ENCODE measurements at regions not wholly inside any gene's neighbourhood (a gene's known extent, or its start where the extent isn't known, plus 50 kb on each side); places are given as distances from the start of the nearest gene placed in this dataset.

GRCh38 chr22:19599004-19599403 is 74.8 kb upstream of the CLDN5 start:
- Histone ChIP-seq H4K91ac (ENCODE audit: insufficient read length, low read depth, low read length) (no peak overlapping the region), H2BK15ac (ENCODE audit: low read depth, low read length) (no peak overlapping the region), H2BK20ac (ENCODE audit: low read depth, low read length, poor library complexity, severe bottlenecking) (no peak overlapping the region), H3K23ac (ENCODE audit: insufficient read length, low read depth, low read length) (no peak overlapping the region), H4K5ac (ENCODE audit: insufficient read length, low read depth, low read length) (no peak overlapping the region), H2BK120ac (ENCODE audit: low read depth, low read length, poor library complexity, severe bottlenecking) (no peak overlapping the region), H3K14ac (ENCODE audit: insufficient read depth, low read length) (no peak overlapping the region), H3K4me1 (ENCODE audit: insufficient read depth, low read length) (no peaks in the 10 kb centered on the region), H3K4me2 (ENCODE audit: insufficient read depth, insufficient read length, low read length) (no peak overlapping the region), H3K79me1 (ENCODE audit: insufficient read depth, low read depth, low read length, poor library complexity, severe bottlenecking) (no peaks in the 10 kb centered on the region), H2AFZ (ENCODE audit: low read length) (no peak overlapping the region), H4K8ac (replicated peaks; ENCODE audit: insufficient read length, low read depth, low read length) (no peak overlapping the region), H2AK5ac (ENCODE audit: insufficient read length, low read length) (no peak overlapping the region), H3K56ac (ENCODE audit: insufficient read length, low read depth, low read length) (no peak overlapping the region), H3K23me2 (ENCODE audit: insufficient read length, low read depth, low read length, poor library complexity, severe bottlenecking) (peaks cover 5% of the 10 kb centered on the region), H3K9me3 (ENCODE audit: control insufficient read depth, low read depth, low read length) (no peaks in the 10 kb centered on the region), H3K27me3 (ENCODE audit: insufficient read depth, low read length) (no peaks in the 10 kb centered on the region; the same call in 1 of the 2 replicates), H3K4ac (ENCODE audit: low read depth, low read length) (no peak overlapping the region), H3K79me2 (ENCODE audit: insufficient read depth, low read length) (no peaks in the 10 kb centered on the region), H2BK12ac (ENCODE audit: insufficient read length, low read depth, low read length) (no peak overlapping the region), H4K20me1 (ENCODE audit: control insufficient read depth, insufficient read depth, insufficient read length) (no peaks in the 10 kb centered on the region), H3K9ac (ENCODE audit: extremely low read depth, insufficient read length, low read length) (no peak overlapping the region), H3K27ac (ENCODE audit: insufficient read length, low read depth, low read length) (no peak overlapping the region), H2BK5ac (ENCODE audit: insufficient read length, low read length) (no peak overlapping the region), H3T11ph (ENCODE audit: low read length) (no peak overlapping the region), H3K18ac (ENCODE audit: insufficient read length, low read depth, low read length) (no peak overlapping the region)
- Mint-ChIP-seq H3K27ac (no peak overlapping the region), H3K4me1 (peaks cover 10% of the 10 kb centered on the region in 2 experiments), H3K4me3 (no peak overlapping the region), H3K27me3 (ENCODE audit: low read depth) (peaks cover 6% of the 10 kb centered on the region), H3K36me3 (ENCODE audit: insufficient read depth in 1 of 3, low read depth in 3 of 3) (no peaks in the 10 kb centered on the region), H3K9me3 (no peaks in the 10 kb centered on the region)
- WGBS (ENCODE audit: extremely low coverage, insufficient read length, low lambda C conversion rate): no CpG with 5 or more reads among the region's 5 CpGs
- no peak for DNase-seq
- TF ChIP-seq CTCF (conservative IDR thresholded peaks at IDR 0.05): no peak

All from H9 (cell line).